Upper lobe of left lung (tissue), 6 donors: ENCODE measurements at regions not wholly inside any gene's neighbourhood (a gene's known extent, or its start where the extent isn't known, plus 50 kb on each side); places are given as distances from the start of the nearest gene placed in this dataset.
"Not testable (repeated sequence)": the region's sequence is repeated elsewhere in the genome, so short reads cannot be mapped to it uniquely, and the experiment has no call there.

Source experiments
- ATAC-seq, 2 donors: fragments of 200-7000 bp; cut with Tn5 transposase; one replicate each; pipeline ENCODE4 v1.9.1; 2022; ENCODE audit warnings: mild to moderate bottlenecking in 2 of 2, moderate library complexity in 2 of 2; ENCODE audit not compliant: low FRiP score in 2 of 2
- DNase-seq, 2 donors: peaks; one replicate each; pipeline ENCODE4 v3.0.0-alpha.2; 2019 to 2020
- H3K27ac ChIP-seq, 4 donors: fragments of 200-600 bp; sonication (generic); one replicate each; pipeline ENCODE4 v1.5.1; 2016 to 2019
- H3K27me3 ChIP-seq, 4 donors: fragments of 200-600 bp; sonication (generic); one replicate each; pipeline ENCODE4 v1.5.1; 2017 to 2019
- H3K36me3 ChIP-seq, 4 donors: fragments of 200-600 bp; sonication (generic); one replicate each; pipeline ENCODE4 v1.5.1; 2016 to 2019
- H3K4me1 ChIP-seq, 4 donors: fragments of 200-600 bp; sonication (generic); one replicate each; pipeline ENCODE4 v1.5.1; 2018 to 2019
- H3K4me3 ChIP-seq, 4 donors: fragments of 200-600 bp; sonication (generic); one replicate each; pipeline ENCODE4 v1.5.1; 2017 to 2019; ENCODE audit warnings: mild to moderate bottlenecking in 2 of 4, moderate library complexity in 1 of 4
- H3K9me3 ChIP-seq, 4 donors: fragments of 200-600 bp; sonication (generic); one replicate each; pipeline ENCODE4 v1.5.1; 2018 to 2019
- EP300 ChIP-seq, 4 donors: sonication (generic); formaldehyde crosslinking; IDR thresholded peaks; one replicate each; pipeline ENCODE4 v1.5.1; 2017; ENCODE audit warnings: antibody characterized with exemption in 4 of 4, control low read depth in 2 of 4
- POLR2A ChIP-seq, 4 donors: fragments of 450-650 bp; IDR thresholded peaks; one replicate each; pipeline ENCODE4 v1.5.1; 2016 to 2017; ENCODE audit warnings: antibody characterized with exemption in 4 of 4, mild to moderate bottlenecking in 2 of 4
- POLR2AphosphoS5 ChIP-seq, 2 donors: sonication (generic); formaldehyde crosslinking; IDR thresholded peaks; one replicate each; pipeline ENCODE4 v1.5.1; 2017; ENCODE audit warnings: antibody characterized with exemption in 2 of 2
- WGBS, 2 donors: methylation state at CpG; one replicate each; pipeline ENCODE4 v1.1.5; 2017 to 2018; 5-methylcytosine and 5-hydroxymethylcytosine counted together
- TF ChIP-seq, protein P1 (sequence below), 6 experiments: fragments of 450-650 bp in 4 of 6; fragments of 200-600 bp in 2 of 6; sonication (generic) in 2 of 6; IDR thresholded peaks; one replicate each; pipeline ENCODE4 v1.5.1; 2016 to 2019; ENCODE audit warnings: antibody characterized with exemption in 6 of 6
- donor health status: DM: no; HTN: no; CAD: no; lungs with moderate emphysema.
- donor health status: DM: no; HTN: yes; CAD: no; lungs with severe emphysema.

GRCh38 chr6:66103954-66104353, 396.9 kb upstream of the EYS start:
- Histone ChIP-seq H3K27ac (no peak overlapping the region), H3K27me3 (no peaks in the 10 kb centered on the region), H3K36me3 (no peaks in the 10 kb centered on the region), H3K4me3 (no peak overlapping the region), H3K4me1 (peaks cover 0 to 2% (median 0%) of the 10 kb centered on the region in 4 donors), H3K9me3 (no peaks in the 10 kb centered on the region)
- peak in 1 of 2 donors; percentile 70 for ATAC-seq
- TF ChIP-seq POLR2AphosphoS5 (IDR thresholded peaks at IDR 0.05) (no peak), POLR2A (IDR thresholded peaks at IDR 0.05) (no peak), EP300 (IDR thresholded peaks at IDR 0.05) (no peak)
- TF ChIP-seq, protein P1, sequence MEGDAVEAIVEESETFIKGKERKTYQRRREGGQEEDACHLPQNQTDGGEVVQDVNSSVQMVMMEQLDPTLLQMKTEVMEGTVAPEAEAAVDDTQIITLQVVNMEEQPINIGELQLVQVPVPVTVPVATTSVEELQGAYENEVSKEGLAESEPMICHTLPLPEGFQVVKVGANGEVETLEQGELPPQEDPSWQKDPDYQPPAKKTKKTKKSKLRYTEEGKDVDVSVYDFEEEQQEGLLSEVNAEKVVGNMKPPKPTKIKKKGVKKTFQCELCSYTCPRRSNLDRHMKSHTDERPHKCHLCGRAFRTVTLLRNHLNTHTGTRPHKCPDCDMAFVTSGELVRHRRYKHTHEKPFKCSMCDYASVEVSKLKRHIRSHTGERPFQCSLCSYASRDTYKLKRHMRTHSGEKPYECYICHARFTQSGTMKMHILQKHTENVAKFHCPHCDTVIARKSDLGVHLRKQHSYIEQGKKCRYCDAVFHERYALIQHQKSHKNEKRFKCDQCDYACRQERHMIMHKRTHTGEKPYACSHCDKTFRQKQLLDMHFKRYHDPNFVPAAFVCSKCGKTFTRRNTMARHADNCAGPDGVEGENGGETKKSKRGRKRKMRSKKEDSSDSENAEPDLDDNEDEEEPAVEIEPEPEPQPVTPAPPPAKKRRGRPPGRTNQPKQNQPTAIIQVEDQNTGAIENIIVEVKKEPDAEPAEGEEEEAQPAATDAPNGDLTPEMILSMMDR (IDR thresholded peaks at IDR 0.05): no peak
- 34% methylated on average over 3 of the region's 3 CpGs for WGBS, 2 donors
- DNase-seq: no peak

GRCh38 chr6:66103354-66103753, 396.3 kb upstream of the EYS start:
- TF ChIP-seq EP300 (IDR thresholded peaks at IDR 0.05) (no peak), POLR2A (IDR thresholded peaks at IDR 0.05) (no peak)
- Histone ChIP-seq H3K4me3 (no peak overlapping the region), H3K4me1 (peaks cover 0 to 2% (median 0%) of the 10 kb centered on the region in 4 donors), H3K36me3 (no peaks in the 10 kb centered on the region), H3K27ac (no peak overlapping the region), H3K9me3 (no peaks in the 10 kb centered on the region), H3K27me3 (no peaks in the 10 kb centered on the region)
- WGBS, 2 donors: 74 to 75% methylated on average over 1 of the region's 1 CpG
- DNase-seq: no peak
- no peak for ATAC-seq

GRCh38 chr6:66096679-66097078, 389.7 kb upstream of the EYS start:
- TF ChIP-seq POLR2A (IDR thresholded peaks at IDR 0.05) (no peak), POLR2AphosphoS5 (IDR thresholded peaks at IDR 0.05) (no peak), EP300 (IDR thresholded peaks at IDR 0.05) (no peak)
- TF ChIP-seq, protein P1 (IDR thresholded peaks at IDR 0.05): no peak
- 100% methylated on average over 5 to 8 of the region's 26 CpGs for WGBS, 2 donors
- Histone ChIP-seq H3K27me3 (no peaks in the 10 kb centered on the region), H3K4me1 (no peaks in the 10 kb centered on the region), H3K27ac (no peak overlapping the region), H3K36me3 (no peaks in the 10 kb centered on the region), H3K9me3 (no peaks in the 10 kb centered on the region), H3K4me3 (no peak overlapping the region)
- DNase-seq (peak in 1 of 2 donors; percentile 72), ATAC-seq (no peak)

- ATAC-seq (no peak), DNase-seq (peak in 1 of 2 donors; percentile 69)
- H3K27ac ChIP-seq: no peak overlapping the region
- TF ChIP-seq EP300 (IDR thresholded peaks at IDR 0.05): no peak
- no peak for TF ChIP-seq POLR2AphosphoS5 (IDR thresholded peaks at IDR 0.05)
- TF ChIP-seq, protein P1 (IDR thresholded peaks at IDR 0.05): no peak
- H3K27me3 ChIP-seq: no peaks in the 10 kb centered on the region
- peaks cover 0 to 1% (median 0%) of the 10 kb centered on the region in 4 donors for H3K9me3 ChIP-seq
- no peak overlapping the region for H3K4me3 ChIP-seq
- H3K4me1 ChIP-seq: no peaks in the 10 kb centered on the region
- WGBS, 2 donors: 92 to 96% methylated on average over 27 of the region's 27 CpGs
- H3K36me3 ChIP-seq: no peaks in the 10 kb centered on the region
Observed at GRCh38 chr6:66094615-66095014, 387.6 kb upstream of the EYS start.

DNA sequence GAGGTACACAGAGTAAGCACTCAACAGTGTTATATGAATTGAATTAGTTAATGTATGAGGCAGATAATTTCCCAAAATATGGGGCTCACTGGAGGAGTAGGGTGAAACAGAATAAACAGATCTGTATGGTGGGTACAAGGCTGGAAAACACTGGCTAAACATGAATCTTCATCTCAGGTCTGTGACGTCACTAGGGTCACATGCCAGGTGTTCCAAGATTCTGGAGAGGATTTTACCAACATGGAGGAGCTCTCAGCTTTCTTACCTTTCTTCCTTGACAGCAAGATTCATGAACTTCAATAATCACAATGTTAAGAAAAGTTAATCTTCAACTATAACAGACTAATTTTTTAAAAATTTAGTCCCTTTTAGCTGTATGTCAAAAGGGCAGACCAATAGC, 385.3 kb upstream of the EYS start:
- H3K4me3 ChIP-seq, H3K36me3 ChIP-seq, H3K27ac ChIP-seq, H3K9me3 ChIP-seq, H3K4me1 ChIP-seq, ATAC-seq, DNase-seq, H3K27me3 ChIP-seq: not testable (repeated sequence)
- WGBS, 2 donors: 71 to 73% methylated on average over 1 of the region's 1 CpG

DNA sequence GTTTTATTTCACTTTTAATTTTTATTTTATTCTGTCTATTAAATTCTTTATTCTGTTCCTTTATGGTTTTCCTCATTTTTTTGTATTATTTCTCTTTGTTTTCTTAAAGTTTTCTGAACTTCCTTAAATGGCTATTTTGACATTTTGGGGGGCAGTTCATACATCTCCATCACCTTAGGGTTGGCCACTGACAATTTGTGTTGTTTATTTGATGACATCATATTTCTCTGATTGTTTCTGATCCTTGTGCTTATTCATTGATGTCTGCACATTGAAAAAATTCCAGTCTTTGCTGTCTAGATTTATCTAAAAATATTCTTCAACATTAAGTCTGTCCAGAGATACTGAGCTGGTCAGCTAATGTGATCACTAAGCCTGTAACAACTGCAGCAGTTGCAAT, 379.5 kb upstream of the EYS start:
- Histone ChIP-seq H3K27ac (no peak overlapping the region), H3K9me3 (peaks cover 0 to 16% (median 9%) of the 10 kb centered on the region in 4 donors), H3K36me3 (no peaks in the 10 kb centered on the region), H3K27me3 (no peaks in the 10 kb centered on the region), H3K4me1 (no peaks in the 10 kb centered on the region), H3K4me3 (no peak overlapping the region)
- ATAC-seq (no peak), DNase-seq (no peak)
- TF ChIP-seq EP300 (IDR thresholded peaks at IDR 0.05) (no peak), POLR2A (IDR thresholded peaks at IDR 0.05) (no peak), POLR2AphosphoS5 (IDR thresholded peaks at IDR 0.05) (no peak)
- TF ChIP-seq, protein P1 (IDR thresholded peaks at IDR 0.05): no peak
